ENCODE measurements at regions not wholly inside any gene's neighbourhood (a gene's known extent, or its start where the extent isn't known, plus 50 kb on each side); places are given as distances from the start of the nearest gene placed in this dataset.
"Not testable (repeated sequence)": the region's sequence is repeated elsewhere in the genome, so short reads cannot be mapped to it uniquely, and the experiment has no call there.

- no peak for DNase-seq (ENCODE audit: unreplicated experiment)
- Mint-ChIP-seq H3K27me3 (ENCODE audit: insufficient read depth, unreplicated experiment) (peaks cover 57% of the 10 kb centered on the region), H3K9me3 (ENCODE audit: unreplicated experiment) (no peaks in the 10 kb centered on the region), H3K36me3 (ENCODE audit: insufficient read depth, unreplicated experiment) (peaks cover 5% of the 10 kb centered on the region), H3K4me1 (ENCODE audit: insufficient read depth, unreplicated experiment) (no peaks in the 10 kb centered on the region), H3K4me3 (ENCODE audit: unreplicated experiment) (no peak overlapping the region), H3K27ac (ENCODE audit: low read depth, unreplicated experiment) (no peak overlapping the region)
- intact Hi-C loops (cut with micrococcal nuclease): no loop called here
- no peak for TF ChIP-seq CTCF (IDR thresholded peaks at IDR 0.05; ENCODE audit: unreplicated experiment)
- no TSS peak for BruUV-seq (replicated peaks)
- POLR2A ChIA-PET: no interaction called here
- CTCF ChIA-PET: no interaction called here
These were observed 658.1 kb upstream of the CHD1 start for GRCh38 chr5:99586878-99587277.

- POLR2A ChIA-PET; H3K27ac Mint-ChIP-seq (ENCODE audit: low read depth, unreplicated experiment); BruUV-seq (replicated peaks); H3K9me3 Mint-ChIP-seq (ENCODE audit: unreplicated experiment); DNase-seq (ENCODE audit: unreplicated experiment); H3K4me3 Mint-ChIP-seq (ENCODE audit: unreplicated experiment); CTCF ChIA-PET; H3K4me1 Mint-ChIP-seq (ENCODE audit: insufficient read depth, unreplicated experiment); intact Hi-C loops (cut with micrococcal nuclease); H3K36me3 Mint-ChIP-seq (ENCODE audit: insufficient read depth, unreplicated experiment): not testable (repeated sequence)
- peaks cover 19% of the 10 kb centered on the region for H3K27me3 Mint-ChIP-seq (ENCODE audit: insufficient read depth, unreplicated experiment)
These were observed 652.4 kb upstream of the CHD1 start for GRCh38 chr5:99581204-99581603.

- H3K4me3 Mint-ChIP-seq (ENCODE audit: unreplicated experiment); DNase-seq (ENCODE audit: unreplicated experiment); intact Hi-C loops (cut with micrococcal nuclease); H3K4me1 Mint-ChIP-seq (ENCODE audit: insufficient read depth, unreplicated experiment); H3K36me3 Mint-ChIP-seq (ENCODE audit: insufficient read depth, unreplicated experiment); H3K9me3 Mint-ChIP-seq (ENCODE audit: unreplicated experiment); POLR2A ChIA-PET; CTCF ChIA-PET; BruUV-seq (replicated peaks); H3K27ac Mint-ChIP-seq (ENCODE audit: low read depth, unreplicated experiment): not testable (repeated sequence)
- peaks cover 34% of the 10 kb centered on the region for H3K27me3 Mint-ChIP-seq (ENCODE audit: insufficient read depth, unreplicated experiment)
These were observed 634.3 kb upstream of the CHD1 start for GRCh38 chr5:99562937-99563627.

- H3K4me1 Mint-ChIP-seq (ENCODE audit: insufficient read depth, unreplicated experiment): no peaks in the 10 kb centered on the region
- H3K9me3 Mint-ChIP-seq (ENCODE audit: unreplicated experiment): no peaks in the 10 kb centered on the region
- H3K4me3 Mint-ChIP-seq (ENCODE audit: unreplicated experiment): no peak overlapping the region
- H3K27ac Mint-ChIP-seq (ENCODE audit: low read depth, unreplicated experiment): no peak overlapping the region
- BruUV-seq (replicated peaks): no TSS peak
- CTCF ChIA-PET: no interaction called here
- no peak for TF ChIP-seq CTCF (IDR thresholded peaks at IDR 0.05; ENCODE audit: unreplicated experiment)
- no peaks in the 10 kb centered on the region for H3K36me3 Mint-ChIP-seq (ENCODE audit: insufficient read depth, unreplicated experiment)
- intact Hi-C loops (cut with micrococcal nuclease): no loop called here
- DNase-seq (ENCODE audit: unreplicated experiment): no peak
- peaks cover 57% of the 10 kb centered on the region for H3K27me3 Mint-ChIP-seq (ENCODE audit: insufficient read depth, unreplicated experiment)
- POLR2A ChIA-PET: no interaction called here
These were observed 624.5 kb upstream of the CHD1 start for GRCh38 chr5:99553211-99553810.

- intact Hi-C loops (cut with micrococcal nuclease): no loop called here
- ChIA-PET CTCF (no interaction called here), POLR2A (no interaction called here)
- DNase-seq (ENCODE audit: unreplicated experiment): no peak
- BruUV-seq (replicated peaks): no TSS peak
- H3K36me3 Mint-ChIP-seq (ENCODE audit: insufficient read depth, unreplicated experiment): no peaks in the 10 kb centered on the region
- no peak overlapping the region for H3K4me3 Mint-ChIP-seq (ENCODE audit: unreplicated experiment)
- no peak overlapping the region for H3K27ac Mint-ChIP-seq (ENCODE audit: low read depth, unreplicated experiment)
- TF ChIP-seq CTCF (IDR thresholded peaks at IDR 0.05; ENCODE audit: unreplicated experiment): no peak
- H3K9me3 Mint-ChIP-seq (ENCODE audit: unreplicated experiment): no peaks in the 10 kb centered on the region
- H3K27me3 Mint-ChIP-seq (ENCODE audit: insufficient read depth, unreplicated experiment): peaks cover 73% of the 10 kb centered on the region
- no peaks in the 10 kb centered on the region for H3K4me1 Mint-ChIP-seq (ENCODE audit: insufficient read depth, unreplicated experiment)
These were observed 615.5 kb upstream of the CHD1 start for GRCh38 chr5:99544356-99544755.
